ENCODE measurements at regions not wholly inside any gene's neighbourhood (a gene's known extent, or its start where the extent isn't known, plus 50 kb on each side); places are given as distances from the start of the nearest gene placed in this dataset.
A peak's percentile ranks its signal among the peaks of the same experiment; 100 is the strongest.

DNA sequence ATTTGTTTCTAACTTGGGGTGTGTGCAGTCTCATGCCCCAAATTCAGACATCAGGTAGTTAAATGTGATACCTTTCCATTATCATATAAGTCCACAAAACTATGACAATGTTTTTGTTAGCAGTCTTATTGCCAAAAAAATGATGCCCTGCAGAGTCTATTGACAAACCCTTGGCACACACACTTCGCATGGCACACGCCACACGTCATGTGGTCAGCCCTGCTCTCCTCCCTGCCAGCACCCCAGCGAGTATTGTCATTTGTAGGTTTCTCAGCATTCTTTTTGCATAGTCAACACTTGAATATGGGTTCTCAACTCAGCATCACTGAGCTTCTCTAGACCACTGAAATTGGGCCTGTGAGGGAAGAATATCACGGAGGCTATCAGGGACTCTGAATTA is 356.0 kb downstream of the INHBA start:
- no peak for DNase-seq (ENCODE audit: low read depth)
- TF ChIP-seq, protein P1, sequence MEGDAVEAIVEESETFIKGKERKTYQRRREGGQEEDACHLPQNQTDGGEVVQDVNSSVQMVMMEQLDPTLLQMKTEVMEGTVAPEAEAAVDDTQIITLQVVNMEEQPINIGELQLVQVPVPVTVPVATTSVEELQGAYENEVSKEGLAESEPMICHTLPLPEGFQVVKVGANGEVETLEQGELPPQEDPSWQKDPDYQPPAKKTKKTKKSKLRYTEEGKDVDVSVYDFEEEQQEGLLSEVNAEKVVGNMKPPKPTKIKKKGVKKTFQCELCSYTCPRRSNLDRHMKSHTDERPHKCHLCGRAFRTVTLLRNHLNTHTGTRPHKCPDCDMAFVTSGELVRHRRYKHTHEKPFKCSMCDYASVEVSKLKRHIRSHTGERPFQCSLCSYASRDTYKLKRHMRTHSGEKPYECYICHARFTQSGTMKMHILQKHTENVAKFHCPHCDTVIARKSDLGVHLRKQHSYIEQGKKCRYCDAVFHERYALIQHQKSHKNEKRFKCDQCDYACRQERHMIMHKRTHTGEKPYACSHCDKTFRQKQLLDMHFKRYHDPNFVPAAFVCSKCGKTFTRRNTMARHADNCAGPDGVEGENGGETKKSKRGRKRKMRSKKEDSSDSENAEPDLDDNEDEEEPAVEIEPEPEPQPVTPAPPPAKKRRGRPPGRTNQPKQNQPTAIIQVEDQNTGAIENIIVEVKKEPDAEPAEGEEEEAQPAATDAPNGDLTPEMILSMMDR (IDR thresholded peaks at IDR 0.05; ENCODE audit: insufficient read depth, low read length), result no peak
- no peak overlapping the region for H3K4me3 ChIP-seq (ENCODE audit: low read depth, low read length)

DNA sequence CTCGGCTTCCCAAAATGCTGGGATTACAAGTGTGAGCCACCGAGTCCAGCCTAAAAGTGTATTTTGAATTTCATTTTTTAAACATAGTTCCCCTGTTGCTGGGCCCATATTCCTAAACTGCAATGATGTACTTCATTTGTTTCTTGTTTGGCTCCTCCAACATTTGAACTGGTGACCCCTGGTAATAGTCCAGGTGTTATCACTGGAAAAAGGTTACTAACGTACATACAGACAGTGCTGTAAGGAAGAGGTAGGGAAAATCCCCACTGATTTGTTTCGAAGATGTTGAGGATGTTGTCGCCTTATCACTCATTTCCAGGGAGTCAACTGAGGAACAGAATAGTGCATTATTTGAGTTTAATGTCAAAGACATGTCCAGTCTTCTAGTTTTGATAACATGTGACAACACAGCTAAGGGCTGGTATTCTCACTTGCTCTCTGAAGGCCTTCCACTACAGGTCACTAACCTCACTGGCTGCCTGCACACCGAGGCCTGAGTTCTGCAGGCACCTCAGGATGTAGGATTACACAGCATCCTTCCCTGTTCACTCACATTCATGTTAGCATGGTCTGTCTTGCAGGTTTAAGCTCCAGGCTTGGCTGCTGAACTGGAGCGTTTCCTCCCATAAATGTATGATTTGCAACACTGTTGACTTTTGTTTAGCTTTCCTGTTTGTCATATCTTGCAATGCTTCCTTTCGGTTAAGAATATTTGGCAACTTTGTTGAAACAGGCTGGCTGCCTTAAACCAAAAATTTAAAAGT is 362.8 kb downstream of the INHBA start:
- DNase-seq (ENCODE audit: low read depth), result no peak
- H3K4me3 ChIP-seq (ENCODE audit: low read depth, low read length), result no peak overlapping the region
- TF ChIP-seq, protein P1 (IDR thresholded peaks at IDR 0.05; ENCODE audit: insufficient read depth, low read length), result no peak

DNA sequence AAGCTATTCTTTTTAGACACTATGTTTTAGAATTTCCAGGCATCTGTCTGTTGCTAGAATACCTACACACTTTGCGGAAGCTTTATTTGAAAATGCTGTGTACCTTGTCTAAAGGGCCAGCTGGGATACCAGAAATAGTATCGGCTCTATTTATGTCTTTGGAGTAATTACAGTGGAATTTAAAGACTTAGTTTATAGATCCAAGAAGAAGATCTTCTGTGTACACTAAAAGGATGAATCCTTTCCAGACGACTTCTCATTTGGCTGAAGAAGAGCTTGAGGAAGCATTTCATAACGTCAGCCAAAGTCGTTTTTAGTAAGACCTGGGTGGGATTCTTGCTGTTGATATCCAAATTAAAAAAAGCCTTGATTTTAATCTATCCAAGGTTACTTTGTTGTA is 365.9 kb downstream of the INHBA start:
- TF ChIP-seq, protein P1 (IDR thresholded peaks at IDR 0.05; ENCODE audit: insufficient read depth, low read length), result no peak
- H3K4me3 ChIP-seq (ENCODE audit: low read depth, low read length), result no peak overlapping the region
- DNase-seq (ENCODE audit: low read depth), result no peak

DNA sequence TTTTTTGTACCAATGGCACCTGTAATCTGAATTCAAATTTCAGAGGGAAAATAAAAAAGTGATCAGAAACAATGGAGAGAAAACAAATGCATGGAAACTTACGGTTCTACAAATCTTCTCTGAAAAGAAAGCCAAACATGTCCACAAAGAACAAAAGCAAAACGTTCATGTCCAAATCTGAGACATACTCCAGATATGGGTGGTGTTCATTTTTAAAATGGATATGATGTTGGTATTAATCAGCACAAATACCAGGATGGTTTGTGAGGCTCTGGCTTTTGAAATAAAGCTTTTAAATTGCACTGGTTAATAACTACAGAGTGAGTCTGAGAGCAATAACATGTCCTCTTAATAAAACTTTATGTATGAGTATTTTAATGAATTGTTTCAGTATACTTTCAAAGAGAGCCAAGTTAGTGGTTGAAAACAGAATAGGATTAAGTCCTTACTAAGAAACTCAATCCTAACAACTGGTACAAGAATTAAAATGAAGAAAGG is 366.4 kb downstream of the INHBA start:
- peak; percentile 69 for DNase-seq (ENCODE audit: low read depth)
- no peak overlapping the region for H3K4me3 ChIP-seq (ENCODE audit: low read depth, low read length)
- TF ChIP-seq, protein P1 (IDR thresholded peaks at IDR 0.05; ENCODE audit: insufficient read depth, low read length), result no peak

DNA sequence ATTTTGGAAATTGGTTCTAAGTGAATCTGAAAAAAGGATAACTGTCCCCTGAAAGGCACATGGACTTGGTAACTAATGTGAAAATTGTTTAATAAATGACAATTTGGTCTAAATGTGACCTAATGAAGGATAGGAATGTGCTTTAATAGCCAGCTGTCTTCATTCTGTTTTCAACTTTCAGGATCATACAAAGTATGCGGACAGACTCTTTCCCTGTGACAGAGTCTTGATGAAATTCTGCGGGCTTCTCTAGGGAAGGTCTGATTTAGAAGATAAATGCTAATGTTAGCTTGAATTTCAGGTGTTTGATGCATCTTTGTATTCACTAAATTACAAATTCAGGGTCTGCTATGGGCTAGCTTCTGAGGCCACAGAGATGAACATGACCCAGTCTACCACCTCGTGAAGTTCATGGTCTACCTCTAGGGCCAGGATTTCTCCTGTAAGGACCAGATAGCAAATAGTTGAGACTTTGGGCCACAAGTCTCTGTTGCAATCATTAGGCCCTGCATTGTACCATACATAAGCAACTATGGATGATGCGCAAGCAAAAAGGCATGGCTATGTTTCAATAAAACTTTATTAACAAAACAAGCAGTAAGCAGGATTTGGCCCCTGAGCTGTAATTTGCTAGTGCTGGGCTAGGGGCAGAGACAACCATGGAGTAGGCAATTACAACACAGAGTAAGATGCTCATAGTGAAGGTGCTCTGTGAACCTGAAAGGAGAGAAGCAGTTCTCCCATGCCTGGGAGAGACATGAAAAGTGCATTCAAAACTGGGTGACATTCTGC is 368.6 kb downstream of the INHBA start:
- TF ChIP-seq, protein P1 (IDR thresholded peaks at IDR 0.05; ENCODE audit: insufficient read depth, low read length), result no peak
- H3K4me3 ChIP-seq (ENCODE audit: low read depth, low read length), result no peak overlapping the region
- DNase-seq (ENCODE audit: low read depth), result peak; percentile 2

DNA sequence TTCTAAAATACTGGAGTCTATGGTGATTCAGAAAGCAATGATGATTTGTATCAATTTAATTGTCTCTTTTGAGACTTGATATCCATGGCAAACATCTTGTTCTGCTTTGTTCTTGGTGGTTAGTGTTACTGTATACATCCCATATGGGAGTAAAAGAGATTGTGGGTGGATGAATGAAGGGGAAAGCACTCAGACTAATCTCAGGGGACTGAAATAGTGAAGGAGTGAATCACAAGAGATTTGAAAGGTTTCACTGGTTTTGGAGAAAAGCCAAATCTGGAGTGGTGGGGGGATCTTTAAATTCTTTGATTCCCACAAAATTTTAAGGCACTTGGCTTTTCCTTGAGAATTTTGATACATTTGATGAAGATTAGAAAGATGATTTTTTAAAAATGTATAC is 369.4 kb downstream of the INHBA start:
- DNase-seq (ENCODE audit: low read depth), result peak; percentile 87

More for the DNA sequence above, 369.4 kb downstream of the INHBA start:
- TF ChIP-seq, protein P1 (IDR thresholded peaks at IDR 0.05; ENCODE audit: insufficient read depth, low read length), result no peak
- no peak overlapping the region for H3K4me3 ChIP-seq (ENCODE audit: low read depth, low read length)

Data from fibroblast of the aortic adventitia (primary cell).